VCaP (cell line): ENCODE measurements at regions not wholly inside any gene's neighbourhood (a gene's known extent, or its start where the extent isn't known, plus 50 kb on each side); places are given as distances from the start of the nearest gene placed in this dataset.
"Not testable (repeated sequence)": the region's sequence is repeated elsewhere in the genome, so short reads cannot be mapped to it uniquely, and the experiment has no call there.

Experiments
- H3K27ac ChIP-seq: fragments of 450-650 bp; 2 replicates; pipeline ENCODE4 v1.5.1; 2017
- TF ChIP-seq, protein P1 (sequence below): fragments of 450-650 bp; conservative IDR thresholded peaks from 2 replicates; pipeline ENCODE4 v1.5.1; 2017; ENCODE audit warnings: mild to moderate bottlenecking, moderate library complexity

DNA sequence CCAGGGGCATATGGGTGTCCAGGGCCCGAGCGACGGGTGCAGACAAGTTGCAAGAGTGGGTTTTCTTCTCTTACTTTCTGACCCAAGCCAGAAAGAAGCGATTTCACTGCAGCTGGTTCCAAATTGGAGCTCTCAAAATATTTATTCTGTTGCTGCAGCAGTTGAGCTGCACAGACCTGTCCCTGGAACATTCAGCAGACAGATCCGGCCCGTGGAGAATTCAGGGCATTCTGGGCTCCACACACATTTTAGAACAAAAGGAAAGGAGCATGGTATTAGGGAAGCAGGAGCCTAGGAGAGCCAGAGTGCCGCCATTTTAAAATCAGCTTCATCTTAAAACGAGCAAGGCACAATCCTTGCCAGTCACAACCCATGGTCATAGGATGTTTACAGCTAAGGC lies 135.3 kb upstream of the TPM1 start:
- H3K27ac ChIP-seq, result no peak overlapping the region
- TF ChIP-seq, protein P1, sequence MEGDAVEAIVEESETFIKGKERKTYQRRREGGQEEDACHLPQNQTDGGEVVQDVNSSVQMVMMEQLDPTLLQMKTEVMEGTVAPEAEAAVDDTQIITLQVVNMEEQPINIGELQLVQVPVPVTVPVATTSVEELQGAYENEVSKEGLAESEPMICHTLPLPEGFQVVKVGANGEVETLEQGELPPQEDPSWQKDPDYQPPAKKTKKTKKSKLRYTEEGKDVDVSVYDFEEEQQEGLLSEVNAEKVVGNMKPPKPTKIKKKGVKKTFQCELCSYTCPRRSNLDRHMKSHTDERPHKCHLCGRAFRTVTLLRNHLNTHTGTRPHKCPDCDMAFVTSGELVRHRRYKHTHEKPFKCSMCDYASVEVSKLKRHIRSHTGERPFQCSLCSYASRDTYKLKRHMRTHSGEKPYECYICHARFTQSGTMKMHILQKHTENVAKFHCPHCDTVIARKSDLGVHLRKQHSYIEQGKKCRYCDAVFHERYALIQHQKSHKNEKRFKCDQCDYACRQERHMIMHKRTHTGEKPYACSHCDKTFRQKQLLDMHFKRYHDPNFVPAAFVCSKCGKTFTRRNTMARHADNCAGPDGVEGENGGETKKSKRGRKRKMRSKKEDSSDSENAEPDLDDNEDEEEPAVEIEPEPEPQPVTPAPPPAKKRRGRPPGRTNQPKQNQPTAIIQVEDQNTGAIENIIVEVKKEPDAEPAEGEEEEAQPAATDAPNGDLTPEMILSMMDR, result no peak

DNA sequence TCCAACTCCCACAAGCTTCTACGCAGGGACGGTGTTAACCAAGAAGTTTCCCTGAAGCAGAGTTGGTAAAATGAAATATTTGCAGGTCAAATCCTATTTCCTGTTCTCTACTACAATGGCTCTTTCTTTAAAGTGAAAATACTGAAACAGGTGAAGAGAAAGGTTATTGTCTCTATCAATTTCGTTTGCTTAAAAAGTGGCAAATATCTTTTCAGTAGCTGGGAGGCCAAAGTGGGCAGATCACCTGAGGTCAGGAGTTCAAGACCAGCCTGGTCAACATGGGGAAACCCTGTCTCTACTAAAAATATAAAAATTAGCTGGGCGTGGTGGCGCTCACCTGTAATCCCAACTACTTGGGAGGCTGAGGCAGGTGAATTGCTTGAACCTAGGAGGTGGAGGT lies 134.2 kb upstream of the TPM1 start:
- H3K27ac ChIP-seq, result not testable (repeated sequence)

DNA sequence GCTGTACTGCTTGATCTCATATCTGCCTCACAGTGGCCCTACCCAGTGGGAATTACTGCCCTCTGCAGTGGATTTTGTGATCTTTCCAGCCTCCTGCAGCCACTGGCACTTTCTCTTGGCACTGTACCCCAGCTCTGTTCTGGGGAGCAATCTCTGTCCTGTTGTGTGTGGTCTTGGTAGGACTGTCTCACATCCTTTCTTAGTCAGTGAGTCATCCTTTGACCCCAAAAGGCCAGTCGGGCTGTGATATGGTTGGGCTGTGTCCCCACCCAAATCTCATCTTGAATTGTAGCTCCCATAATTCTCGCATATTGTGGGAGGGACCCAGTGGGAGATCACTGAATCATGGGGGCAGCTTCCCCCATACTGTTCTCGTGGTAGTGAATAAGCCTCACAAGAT lies 133.3 kb upstream of the TPM1 start:
- H3K27ac ChIP-seq, result no peak overlapping the region
- TF ChIP-seq, protein P1, result no peak

DNA sequence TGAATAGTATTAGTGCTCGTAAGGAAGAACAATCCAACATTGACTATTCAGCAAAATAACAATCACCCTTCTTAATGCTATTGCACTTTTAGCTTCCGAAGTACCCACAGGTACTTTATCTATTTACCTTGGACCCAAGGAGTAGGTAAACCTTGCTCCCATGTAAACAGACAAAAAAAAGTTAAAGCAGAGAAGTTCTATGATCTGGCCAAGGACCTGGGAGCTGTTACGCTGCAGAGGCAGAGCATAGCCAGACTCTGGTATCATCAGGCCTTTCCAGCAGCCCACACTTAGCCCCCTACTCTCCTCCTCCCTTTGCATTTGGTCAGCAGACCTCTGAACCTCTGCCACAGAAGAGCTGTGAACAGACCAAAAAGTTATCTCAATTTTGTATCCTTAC lies 130.3 kb upstream of the TPM1 start:
- TF ChIP-seq, protein P1, result no peak
- H3K27ac ChIP-seq, result no peak overlapping the region

DNA sequence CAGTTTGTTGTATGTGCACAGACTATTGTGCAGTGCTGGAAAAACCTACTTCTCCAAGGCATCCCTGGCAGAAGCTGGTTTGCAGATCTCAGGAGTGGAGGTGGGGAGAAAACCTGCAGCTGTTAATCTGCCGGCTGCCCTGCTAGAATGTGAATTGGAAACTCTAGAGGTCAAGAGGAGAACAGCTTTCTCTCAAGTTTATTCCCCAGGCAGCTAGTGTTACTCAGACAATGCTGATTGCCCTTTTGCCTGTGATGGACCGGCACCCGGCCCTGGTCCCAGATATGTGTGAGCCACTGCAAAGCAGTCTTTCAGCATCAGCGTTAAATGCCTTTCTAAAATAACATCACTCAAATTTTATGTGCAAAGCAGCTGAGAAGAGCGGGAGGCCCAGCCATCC lies 129.7 kb upstream of the TPM1 start:
- H3K27ac ChIP-seq, result no peak overlapping the region
- TF ChIP-seq, protein P1, result no peak; the same call in 1 of the 2 replicates

DNA sequence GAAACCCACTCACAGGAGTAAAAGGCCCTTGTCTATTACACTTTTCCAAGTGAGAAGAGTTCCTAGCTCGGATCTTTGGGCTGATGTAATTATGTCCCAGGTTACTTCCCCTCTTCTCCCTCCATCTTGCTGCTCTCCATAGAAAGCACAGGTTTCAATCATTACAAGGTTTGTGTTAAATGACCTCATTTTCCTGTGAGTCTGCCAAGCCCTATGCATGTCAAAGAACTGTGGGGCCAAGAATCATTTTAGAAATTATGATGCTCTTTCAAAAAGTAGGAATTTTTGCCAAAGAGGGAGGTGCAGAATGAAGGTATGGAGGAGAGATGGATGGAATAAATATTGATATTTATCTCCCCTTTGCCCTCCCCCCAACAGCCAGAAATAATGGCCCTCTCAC lies 129.3 kb upstream of the TPM1 start:
- H3K27ac ChIP-seq, result no peak overlapping the region
- TF ChIP-seq, protein P1, result no peak

DNA sequence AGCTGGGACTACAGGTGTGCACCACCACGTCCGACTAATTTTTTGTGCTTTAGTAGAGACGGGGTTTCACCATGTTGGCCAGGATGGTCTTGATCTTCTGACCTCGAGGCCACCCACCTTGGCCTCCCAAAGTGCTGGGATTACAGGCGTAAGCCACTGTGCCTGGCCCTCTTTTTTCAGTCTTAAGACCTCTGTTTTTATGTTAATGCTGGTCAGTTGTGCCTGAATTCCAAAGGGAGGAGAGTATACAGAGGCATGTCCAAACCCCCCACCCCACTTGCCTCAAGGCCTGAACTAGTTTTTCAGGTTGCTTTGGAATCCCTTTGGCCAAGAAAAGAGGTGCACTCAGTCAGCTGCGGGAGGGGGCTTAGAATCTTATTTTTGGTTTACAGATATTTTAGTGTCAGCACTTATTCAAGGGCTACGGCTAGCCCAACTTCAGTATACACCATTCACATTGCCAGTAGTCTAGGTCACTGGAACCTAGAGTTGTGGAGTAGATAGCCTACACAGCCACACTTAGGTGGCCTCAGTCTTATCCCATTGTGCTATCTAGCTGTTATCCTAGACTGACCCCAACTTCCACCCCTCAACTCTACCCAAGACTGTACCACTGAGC lies 128.0 kb upstream of the TPM1 start:
- H3K27ac ChIP-seq, result no peak overlapping the region
- TF ChIP-seq, protein P1, result no peak

DNA sequence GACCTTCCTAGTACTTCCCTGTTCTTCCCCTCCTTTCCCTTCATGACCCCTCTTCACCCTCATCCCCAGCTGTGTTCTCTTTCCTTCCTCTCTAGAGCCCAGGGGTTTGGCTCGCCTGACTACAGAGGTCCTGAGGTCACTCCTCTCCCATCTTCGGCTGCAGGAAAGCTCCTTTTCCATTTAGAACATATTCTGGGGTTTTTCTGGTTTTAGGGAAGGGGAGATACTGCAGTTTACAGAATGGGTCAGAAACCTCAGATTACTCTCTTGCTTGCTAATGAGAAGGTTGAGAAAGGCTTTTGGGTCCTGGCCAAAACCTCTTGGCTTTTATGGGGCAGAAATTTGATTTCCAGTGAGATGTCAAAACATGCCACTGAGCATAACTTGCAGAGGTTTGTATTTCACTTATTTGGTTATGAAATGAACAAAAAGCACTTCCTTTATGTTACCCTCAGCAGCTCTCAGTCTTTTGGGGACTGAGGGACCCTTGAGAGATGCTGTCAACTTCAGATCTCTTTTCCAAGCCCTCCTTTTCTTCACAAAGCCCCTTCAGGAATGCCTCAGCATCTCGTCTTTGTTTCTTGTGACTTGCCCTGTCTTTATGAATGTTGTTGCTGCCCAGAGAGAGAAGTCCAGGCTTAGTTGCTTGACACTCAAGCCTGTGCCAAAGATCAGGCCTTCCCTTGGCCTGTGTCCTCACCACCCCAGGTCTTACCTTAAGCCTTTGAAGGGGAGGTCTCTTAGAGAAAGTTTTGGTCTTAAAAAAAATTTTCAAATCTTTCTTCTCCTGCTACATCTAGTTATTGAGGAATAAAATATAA lies 121.7 kb upstream of the TPM1 start:
- no peak overlapping the region for H3K27ac ChIP-seq
- TF ChIP-seq, protein P1, result no peak
